Small intestine (tissue), 7 donors: ENCODE measurements at regions not wholly inside any gene's neighbourhood (a gene's known extent, or its start where the extent isn't known, plus 50 kb on each side); places are given as distances from the start of the nearest gene placed in this dataset.
A peak's percentile ranks its signal among the peaks of the same experiment; 100 is the strongest.
"Not testable (repeated sequence)": the region's sequence is repeated elsewhere in the genome, so short reads cannot be mapped to it uniquely, and the experiment has no call there.

Source experiments
- DNase-seq, 2 donors: peaks; one replicate each; pipeline versions ENCODE4 v3.0.0 to v3.0.0-alpha.2; 2013
- FAIRE-seq: peaks from 2 replicates; lab custom pipeline; 2012; peaks lifted over from hg19 to GRCh38; lab: Jason Lieb, UNC
- H3K27ac ChIP-seq, 3 donors: one replicate each; pipeline ENCODE4 v1.5.1; 2013; ENCODE audit warnings: low read length in 2 of 3, mild to moderate bottlenecking in 2 of 3, control low read depth in 1 of 3, inconsistent platforms in 1 of 3, low read depth in 1 of 3, moderate library complexity in 1 of 3
- H3K27me3 ChIP-seq, 3 donors: one replicate each; pipeline ENCODE4 v1.6.1; 2013; ENCODE audit warnings: low read length in 3 of 3, inconsistent platforms in 1 of 3; ENCODE audit not compliant: control insufficient read depth in 3 of 3, insufficient read depth in 3 of 3
- H3K36me3 ChIP-seq, 3 donors: one replicate each; pipeline ENCODE4 v1.6.1; 2013; ENCODE audit warnings: low read length in 3 of 3, inconsistent platforms in 1 of 3, low read depth in 1 of 3, mild to moderate bottlenecking in 1 of 3, moderate library complexity in 1 of 3; ENCODE audit not compliant: control insufficient read depth in 3 of 3, insufficient read depth in 2 of 3
- H3K4me1 ChIP-seq, 3 donors: one replicate each; pipeline ENCODE4 v1.6.1; 2013; ENCODE audit warnings: low read length in 2 of 3, inconsistent platforms in 1 of 3, low read depth in 1 of 3, mild to moderate bottlenecking in 1 of 3, moderate library complexity in 1 of 3; ENCODE audit not compliant: control insufficient read depth in 3 of 3, insufficient read depth in 2 of 3
- H3K4me3 ChIP-seq, 3 donors: one replicate each; pipeline ENCODE4 v1.5.1; 2013; ENCODE audit warnings: low read length in 3 of 3, control low read depth in 1 of 3, inconsistent platforms in 1 of 3, low read depth in 1 of 3, mild to moderate bottlenecking in 1 of 3, moderate library complexity in 1 of 3
- H3K9me3 ChIP-seq, 2 donors: one replicate each; pipeline ENCODE4 v1.6.1; 2013; ENCODE audit warnings: low read depth in 1 of 2, low read length in 1 of 2; ENCODE audit not compliant: control insufficient read depth in 2 of 2, insufficient read depth in 1 of 2
- WGBS, 3 donors: extraction: QIAGEN DNeasy Blood & Tissue Kit; methylation state at CpG; one replicate each; pipeline ENCODE4 v1.1.7; 2013; 5-methylcytosine and 5-hydroxymethylcytosine counted together
- donor health status: healthy with polysubstance abuse.
- donor health status: control.
- donor health status: control.
- donor health status: Bipolar disorder and iron deficiency.
- donor health status: healthy.

DNA sequence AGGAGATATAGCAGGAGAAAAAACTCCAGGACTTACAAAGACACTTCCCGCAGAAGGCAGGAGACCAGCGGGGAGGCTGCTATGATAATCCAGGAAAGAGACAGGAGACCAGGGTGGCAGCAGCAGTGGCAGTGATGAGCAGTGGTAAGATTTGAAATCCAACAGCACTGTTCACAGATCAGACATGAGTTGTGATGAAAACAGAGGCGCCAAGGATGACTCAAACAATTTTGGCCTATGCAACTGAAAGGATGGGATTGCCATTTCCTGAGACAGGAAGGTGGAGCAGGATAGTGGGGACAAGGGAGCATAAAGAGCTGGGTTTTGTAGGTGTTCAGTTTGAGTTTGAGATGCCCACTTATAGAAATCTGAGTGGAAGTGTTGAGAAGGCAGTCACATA lies 108.6 kb upstream of the DYRK2 start:
- Histone ChIP-seq H3K4me1 (peaks cover 3 to 35% (median 5%) of the 10 kb centered on the region in 3 donors), H3K27ac (no peak overlapping the region), H3K4me3 (no peak overlapping the region), H3K27me3 (no peaks in the 10 kb centered on the region), H3K9me3 (no peaks in the 10 kb centered on the region), H3K36me3 (no peaks in the 10 kb centered on the region)
- no peak for DNase-seq
- no peak for FAIRE-seq
- WGBS, 3 donors: 91 to 98% (median 95%) methylated on average over 3 of the region's 3 CpGs

DNA sequence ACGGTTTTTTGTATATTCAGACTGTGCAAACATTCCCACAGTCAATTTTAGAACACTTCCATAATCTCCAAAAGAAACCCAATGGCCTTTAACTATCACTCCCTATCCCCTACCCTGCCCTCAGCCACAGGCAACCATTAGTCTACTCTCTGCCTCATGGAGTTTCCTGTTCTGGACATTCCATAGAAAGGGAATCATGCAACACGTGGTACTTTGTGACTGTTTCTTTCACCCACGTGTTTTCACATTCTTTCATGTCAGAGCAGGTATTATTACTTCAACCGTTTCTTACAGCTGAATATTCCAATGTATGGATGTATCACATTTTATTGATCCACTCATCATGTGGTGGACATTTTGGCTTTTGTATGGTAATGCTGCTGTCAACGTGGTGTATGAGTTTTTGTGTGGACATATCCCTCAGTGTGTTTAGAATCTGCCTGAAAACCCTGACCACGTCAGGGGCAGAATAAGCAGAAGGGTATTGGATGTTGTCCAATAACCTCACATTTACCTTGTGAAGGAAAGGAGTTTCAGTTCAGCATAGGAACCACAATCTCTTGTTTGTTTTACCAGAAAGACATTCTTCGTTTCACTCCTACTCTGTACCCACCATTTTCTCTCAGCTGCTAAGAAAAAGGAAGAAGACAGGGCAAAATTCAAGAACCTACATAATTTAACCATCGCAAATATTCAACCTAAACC lies 107.5 kb upstream of the DYRK2 start:
- Histone ChIP-seq H3K27ac (no peak overlapping the region), H3K27me3 (no peaks in the 10 kb centered on the region), H3K4me3 (no peak overlapping the region), H3K36me3 (no peaks in the 10 kb centered on the region), H3K4me1 (peaks cover 0 to 24% (median 0%) of the 10 kb centered on the region in 3 donors), H3K9me3 (no peaks in the 10 kb centered on the region)
- WGBS, 3 donors: 65 to 75% (median 66%) methylated on average over 8 of the region's 8 CpGs
- DNase-seq (no peak), FAIRE-seq (no peak)

DNA sequence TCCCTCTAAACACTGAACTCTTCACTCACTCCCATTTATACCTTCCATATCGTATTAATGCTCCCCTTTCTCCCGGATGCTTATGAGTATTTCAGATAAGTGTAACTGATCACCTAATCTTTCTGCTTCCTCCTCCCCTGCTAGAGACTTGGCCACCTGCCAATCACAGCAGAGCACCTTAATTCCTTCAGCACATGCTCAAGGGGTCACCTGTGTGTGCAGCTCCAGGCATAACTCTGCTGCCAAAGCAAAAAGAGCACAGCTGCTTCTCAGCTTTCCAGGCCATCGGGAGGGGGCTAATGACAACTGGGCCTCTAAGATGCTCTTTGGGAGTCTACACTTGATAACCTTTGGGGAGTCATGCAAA lies 106.9 kb upstream of the DYRK2 start:
- FAIRE-seq (no peak), DNase-seq (peak in 1 of 2 donors; percentile 59)
- Histone ChIP-seq H3K27me3 (no peaks in the 10 kb centered on the region), H3K4me1 (peaks cover 0 to 24% (median 0%) of the 10 kb centered on the region in 3 donors), H3K27ac (no peak overlapping the region), H3K4me3 (no peak overlapping the region), H3K36me3 (no peaks in the 10 kb centered on the region), H3K9me3 (no peaks in the 10 kb centered on the region)
- WGBS, 3 donors: 24 to 66% (median 37%) methylated on average over 3 of the region's 3 CpGs

GRCh38 chr12:67543021-67543770 lies 105.3 kb upstream of the DYRK2 start:
- peak in 1 of 2 donors; percentile 62 for DNase-seq
- H3K9me3 ChIP-seq: no peaks in the 10 kb centered on the region
- no peak overlapping the region for H3K4me3 ChIP-seq

DNA sequence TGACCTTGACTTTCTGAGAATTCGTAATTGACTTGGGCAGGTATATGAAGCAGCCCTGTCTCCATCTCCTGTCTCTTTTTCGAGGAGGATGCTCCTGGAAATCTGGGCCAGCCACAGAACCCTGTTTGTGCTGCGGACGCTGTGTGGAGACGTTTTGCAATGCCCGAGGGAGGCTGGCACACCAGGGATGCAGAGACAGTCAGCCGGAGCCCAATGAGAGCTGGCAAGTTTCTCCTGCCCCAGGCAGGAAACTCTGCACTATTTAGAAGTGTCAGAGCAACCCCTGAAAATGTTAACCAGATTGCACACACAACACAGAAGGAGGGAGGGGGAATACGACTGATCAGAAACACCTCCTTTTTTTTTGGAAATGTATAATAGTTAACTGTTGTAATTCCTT lies 103.2 kb upstream of the DYRK2 start:
- Histone ChIP-seq H3K4me3 (no peak overlapping the region), H3K4me1 (peaks cover 0 to 24% (median 0%) of the 10 kb centered on the region in 3 donors), H3K36me3 (no peaks in the 10 kb centered on the region), H3K27me3 (no peaks in the 10 kb centered on the region), H3K27ac (no peak overlapping the region), H3K9me3 (no peaks in the 10 kb centered on the region)
- FAIRE-seq (no peak), DNase-seq (no peak)
- WGBS, 3 donors: 77 to 86% (median 80%) methylated on average over 8 of the region's 8 CpGs

More at GRCh38 chr12:67543021-67543770, 105.3 kb upstream of the DYRK2 start:
- WGBS, 3 donors: 69 to 78% (median 73%) methylated on average over 7 of the region's 7 CpGs
- Histone ChIP-seq H3K27me3 (no peaks in the 10 kb centered on the region), H3K4me1 (peaks cover 0 to 24% (median 0%) of the 10 kb centered on the region in 3 donors), H3K27ac (peak overlapping the region in 1 of 3 donors; percentile 57), H3K36me3 (no peaks in the 10 kb centered on the region)
- FAIRE-seq: no peak

DNA sequence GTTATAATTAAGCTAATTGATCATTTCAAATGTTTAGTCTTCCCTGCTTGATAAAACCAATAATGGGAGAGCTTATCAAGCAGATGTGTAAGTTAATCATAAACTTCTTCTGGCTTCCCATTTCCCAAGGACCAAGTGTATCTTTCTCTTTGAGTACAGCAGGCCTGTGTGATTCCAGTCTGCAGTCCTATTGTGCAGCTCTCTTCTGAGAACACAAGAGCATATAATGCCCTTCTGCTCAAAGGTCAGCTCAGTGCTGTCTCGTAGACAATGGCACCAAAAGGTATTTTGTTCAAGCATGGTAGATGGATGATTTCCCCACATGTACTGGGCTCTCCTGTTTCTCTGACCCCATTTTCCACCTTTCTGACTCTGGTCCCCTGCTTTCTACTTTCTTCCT lies 101.8 kb upstream of the DYRK2 start:
- Histone ChIP-seq H3K27ac (peak overlapping the region in 1 of 3 donors; percentile 52), H3K9me3 (no peaks in the 10 kb centered on the region), H3K4me1 (peaks cover 0 to 17% (median 0%) of the 10 kb centered on the region in 3 donors), H3K36me3 (no peaks in the 10 kb centered on the region), H3K27me3 (no peaks in the 10 kb centered on the region), H3K4me3 (no peak overlapping the region)
- 23 to 62% (median 39%) methylated on average over 1 of the region's 1 CpG for WGBS, 3 donors
- peak; percentile 62 to 82 for DNase-seq
- no peak for FAIRE-seq

GRCh38 chr12:67555075-67555717 lies 93.3 kb upstream of the DYRK2 start:
- not testable (repeated sequence) for H3K36me3 ChIP-seq, H3K27me3 ChIP-seq, FAIRE-seq, H3K4me3 ChIP-seq, H3K27ac ChIP-seq, H3K9me3 ChIP-seq
- WGBS, 3 donors: 29 to 45% (median 39%) methylated on average over 8 of the region's 8 CpGs
- peaks cover 0 to 13% (median 7%) of the 10 kb centered on the region in 3 donors for H3K4me1 ChIP-seq
- peak; percentile 81 to 88 for DNase-seq

DNA sequence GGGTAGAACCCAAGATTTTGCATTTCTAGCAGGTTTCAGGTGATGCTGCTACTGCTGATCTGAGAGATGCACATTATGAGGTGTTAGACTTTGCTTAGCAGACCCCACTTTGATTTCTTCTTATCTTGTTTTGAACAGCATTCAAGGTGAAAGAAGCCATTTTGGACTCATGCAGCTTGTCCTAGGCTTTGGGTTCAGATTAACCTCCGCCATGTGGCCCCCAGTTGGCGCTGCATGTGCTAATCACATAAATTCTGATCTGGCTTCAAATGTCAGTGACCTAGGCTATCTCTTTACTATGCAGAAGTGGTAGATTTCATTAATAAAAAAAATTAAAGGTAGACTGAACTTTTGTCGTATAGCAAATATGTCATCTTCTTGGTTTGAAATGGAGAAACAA lies 89.8 kb upstream of the DYRK2 start:
- Histone ChIP-seq H3K4me1 (peaks cover 0 to 13% (median 9%) of the 10 kb centered on the region in 3 donors), H3K27me3 (no peaks in the 10 kb centered on the region), H3K9me3 (peaks cover 0 to 13% of the 10 kb centered on the region in 2 donors), H3K4me3 (no peak overlapping the region), H3K36me3 (no peaks in the 10 kb centered on the region), H3K27ac (no peak overlapping the region)
- DNase-seq: no peak
- WGBS, 3 donors: 96 to 97% (median 97%) methylated on average over 3 of the region's 3 CpGs
- no peak for FAIRE-seq
